Endothelial cell of umbilical vein (primary cell): ENCODE measurements at regions not wholly inside any gene's neighbourhood (a gene's known extent, or its start where the extent isn't known, plus 50 kb on each side); places are given as distances from the start of the nearest gene placed in this dataset.

Experiments used
- BruUV-seq: library from RNA; stranded (reverse); fragments of 400-500 nt; replicated peaks from 2 replicates; lab custom pipeline; 2021; lab: Mats Ljungman, UMichigan
- CTCF ChIA-PET: fragments of 300-600, 350-600 bp; sonication (Branson Sonifier 250); formaldehyde crosslinking; loops from one replicate; lab custom pipeline; 2021; ENCODE audit warnings: antibody characterized with exemption, inconsistent platforms; lab: Charles Lee
- POLR2A ChIA-PET: fragments of 300-600, 350-600 bp; sonication (Branson Sonifier 250); formaldehyde crosslinking; loops from one replicate; lab custom pipeline; 2021; ENCODE audit warnings: antibody characterized with exemption, inconsistent platforms; lab: Charles Lee
- DNase-seq: peaks from one replicate; pipeline ENCODE4 v3.0.0-alpha.2; 2011; ENCODE audit warnings: low read depth, low spot score
- FAIRE-seq: peaks from 2 replicates; lab custom pipeline; 2011; peaks lifted over from hg19 to GRCh38; lab: Jason Lieb, UNC
- H2AFZ ChIP-seq: 2 replicates; pipeline ENCODE4 v1.6.0; 2012; ENCODE audit warnings: low read depth, low read length, control low read depth, inconsistent platforms
- H3K27ac ChIP-seq: 2 replicates; pipeline ENCODE4 v1.5.1; 2011; ENCODE audit warnings: low read depth, mild to moderate bottlenecking, control low read depth, low read length, moderate library complexity; ENCODE audit not compliant: insufficient read depth
- H3K27me3 ChIP-seq, 2 experiments: 2 replicates each; pipeline versions ENCODE4 v1.6.0 to v1.6.1; 2011; ENCODE audit warnings: low read length in 2 of 2, mixed read lengths in 1 of 2; ENCODE audit not compliant: control insufficient read depth in 2 of 2, insufficient read depth in 2 of 2
- H3K36me3 ChIP-seq, 2 experiments: 2 replicates in 1 of 2; 3 replicates in 1 of 2; pipeline ENCODE4 v1.5.1; 2011; ENCODE audit warnings: low read length in 2 of 2, mild to moderate bottlenecking in 1 of 2, moderate library complexity in 1 of 2; ENCODE audit not compliant: control insufficient read depth in 2 of 2, insufficient read depth in 2 of 2; ENCODE audit errors: extremely low read depth in 1 of 2
- H3K4me1 ChIP-seq: 3 replicates; pipeline ENCODE4 v1.5.1; 2011; ENCODE audit warnings: mild to moderate bottlenecking, low read length; ENCODE audit not compliant: control insufficient read depth, insufficient read depth; ENCODE audit errors: extremely low read depth
- H3K4me2 ChIP-seq: 2 replicates; pipeline ENCODE4 v1.6.1; 2011; ENCODE audit warnings: low read length, control low read depth, mixed read lengths; ENCODE audit not compliant: insufficient read depth
- H3K4me3 ChIP-seq, 3 experiments: fragments of 200-600 bp in 1 of 3; sonication (generic), shearing (Covaris generic) in 1 of 3; replicated peaks in 1 of 3; 2 replicates each; pipeline ENCODE4 v1.5.1; 2011 to 2016; ENCODE audit warnings: control low read depth in 3 of 3, low read length in 3 of 3, mild to moderate bottlenecking in 2 of 3, inconsistent platforms in 1 of 3, low read depth in 1 of 3, moderate library complexity in 1 of 3; ENCODE audit not compliant: insufficient read depth in 1 of 3
- H3K79me2 ChIP-seq: 2 replicates; pipeline ENCODE4 v1.6.0; 2012; ENCODE audit warnings: low read length, inconsistent platforms; ENCODE audit not compliant: control insufficient read depth, insufficient read depth
- H3K9ac ChIP-seq: replicated peaks from 2 replicates; pipeline ENCODE3; 2011; ENCODE audit warnings: low read length, control low read depth; ENCODE audit not compliant: insufficient read depth; ENCODE audit errors: extremely low read depth
- H3K9me1 ChIP-seq: replicated peaks from 3 replicates; pipeline ENCODE4 v1.6.0; 2011; ENCODE audit warnings: mild to moderate bottlenecking, low read length; ENCODE audit not compliant: control insufficient read depth, insufficient read depth; ENCODE audit errors: extremely low read depth
- H3K9me3 ChIP-seq: replicated peaks from 2 replicates; pipeline ENCODE4 v1.5.1; 2012; ENCODE audit warnings: low read length, inconsistent platforms; ENCODE audit not compliant: control insufficient read depth, insufficient read depth
- H4K20me1 ChIP-seq: replicated peaks from 2 replicates; pipeline ENCODE3; 2011; ENCODE audit warnings: mild to moderate bottlenecking, low read length; ENCODE audit not compliant: control insufficient read depth, insufficient read depth; ENCODE audit errors: extremely low read depth
- CTCF ChIP-seq, 2 donors: IDR thresholded peaks; 1 replicate in 1 of 2; 2 replicates in 1 of 2; pipeline ENCODE4 v1.5.1; 2011; ENCODE audit warnings: low read length in 2 of 2, mild to moderate bottlenecking in 2 of 2, moderate library complexity in 2 of 2, control low read depth in 1 of 2, inconsistent platforms in 1 of 2, low read depth in 1 of 2; ENCODE audit not compliant: insufficient read depth in 1 of 2; ENCODE audit errors: extremely low read depth in 1 of 2
- EZH2 ChIP-seq: IDR thresholded peaks from 2 replicates; pipeline ENCODE4 v1.6.1; 2012; ENCODE audit warnings: borderline replicate concordance, low read depth, mild to moderate bottlenecking, moderate library complexity, low read length, inconsistent platforms; ENCODE audit not compliant: severe bottlenecking
- FOS ChIP-seq: IDR thresholded peaks from 2 replicates; pipeline ENCODE4 v1.6.1; 2011; ENCODE audit warnings: mild to moderate bottlenecking, low read length, moderate library complexity, borderline replicate concordance; ENCODE audit not compliant: insufficient read depth
- GATA2 ChIP-seq: IDR thresholded peaks from 2 replicates; pipeline ENCODE4 v1.7.0; 2011; ENCODE audit warnings: low read depth, mild to moderate bottlenecking, moderate library complexity, mixed read lengths, low read length; ENCODE audit not compliant: insufficient read length, insufficient read depth
- JUN ChIP-seq: IDR thresholded peaks from 2 replicates; pipeline ENCODE4 v1.6.1; 2011; ENCODE audit warnings: borderline replicate concordance, low read depth; ENCODE audit not compliant: insufficient read length, insufficient read depth
- MAX ChIP-seq: IDR thresholded peaks from 2 replicates; pipeline ENCODE4 v1.6.1; 2011; ENCODE audit not compliant: insufficient read depth, insufficient read length
- MYC ChIP-seq: IDR thresholded peaks from one replicate; pipeline ENCODE4 v1.6.1; 2011; ENCODE audit warnings: mild to moderate bottlenecking, low read depth, low read length
- POLR2A ChIP-seq: IDR thresholded peaks from 2 replicates; pipeline ENCODE4 v1.6.1; 2012; ENCODE audit warnings: low read depth, mild to moderate bottlenecking, control low read depth, low read length
- POLR2AphosphoS5 ChIP-seq: IDR thresholded peaks from 2 replicates; pipeline ENCODE4 v1.6.1; 2012; ENCODE audit warnings: low read depth, mild to moderate bottlenecking, control low read depth, low read length, moderate library complexity; ENCODE audit not compliant: insufficient read depth
- dilution Hi-C: fragments of 300-500 bp; cut with MboI; formaldehyde crosslinking; loops from one replicate; pipeline ENCODE4 v1.15.0; 2019; ENCODE audit warnings: low sequenced_read_pairs; ENCODE audit not compliant: extremely low pct_ligation_motif_present
- intact Hi-C: fragments of 100-400 bp; cut with micrococcal nuclease; formaldehyde crosslinking; loops from one replicate; pipeline ENCODE4 v1.10.0; 2022

- Histone ChIP-seq H3K4me1 (no peaks in the 10 kb centered on the region), H3K4me3 (no peak overlapping the region), H2AFZ (no peak overlapping the region), H3K9me1 (no peaks in the 10 kb centered on the region), H4K20me1 (no peaks in the 10 kb centered on the region), H3K79me2 (no peaks in the 10 kb centered on the region), H3K27me3 (no peaks in the 10 kb centered on the region), H3K4me2 (no peak overlapping the region), H3K9me3 (peaks cover 4% of the 10 kb centered on the region), H3K27ac (no peak overlapping the region), H3K9ac (no peak overlapping the region), H3K36me3 (no peaks in the 10 kb centered on the region)
- TF ChIP-seq EZH2 (no peak), MYC (no peak), POLR2A (no peak), FOS (no peak), POLR2AphosphoS5 (no peak), CTCF (IDR thresholded peaks at IDR 0.05; ENCODE audit: extremely low read depth in 1 of 2, insufficient read depth in 1 of 2, low read depth in 1 of 2, low read length in 2 of 2) (no peak), GATA2 (no peak), JUN (no peak), MAX (no peak)
- FAIRE-seq, result no peak
- intact Hi-C loops, result no loop called here
- dilution Hi-C loops, result no loop called here
- no TSS peak for BruUV-seq
- no peak for DNase-seq
- POLR2A ChIA-PET, result no interaction called here
- CTCF ChIA-PET, result no interaction called here
Observed at GRCh38 chr2:125560855-125561254, 1095.1 kb upstream of the GYPC start.
